H1 (cell line): ENCODE measurements at regions not wholly inside any gene's neighbourhood (a gene's known extent, or its start where the extent isn't known, plus 50 kb on each side); places are given as distances from the start of the nearest gene placed in this dataset.

ENCODE experiments used
- CTCF ChIA-PET: fragments of 300-600 bp; sonication (Branson Sonifier 250); formaldehyde crosslinking; loops from one replicate; lab custom pipeline; 2021; ENCODE audit not compliant: partially characterized antibody; lab: Charles Lee
- POLR2A ChIA-PET: fragments of 300-600 bp; sonication (Branson Sonifier 250); formaldehyde crosslinking; loops from one replicate; lab custom pipeline; 2021; ENCODE audit warnings: inconsistent platforms; ENCODE audit not compliant: partially characterized antibody; lab: Charles Lee
- DNase-seq, 2 experiments: peaks; one replicate each; pipeline versions ENCODE4 v3.0.0 to v3.0.0-alpha.2; 2010 to 2022; ENCODE audit warnings: low spot score in 2 of 2, low read depth in 1 of 2, mixed read lengths in 1 of 2
- FAIRE-seq: peaks from 2 replicates; lab custom pipeline; 2011; peaks lifted over from hg19 to GRCh38; lab: Jason Lieb, UNC
- H2AFZ ChIP-seq: 2 replicates; pipeline ENCODE4 v1.8.1; 2012; ENCODE audit warnings: low read length, inconsistent platforms
- H2AK5ac ChIP-seq: 2 replicates; pipeline ENCODE4 v1.6.1; 2013; ENCODE audit warnings: low read depth, low read length
- H2BK120ac ChIP-seq: replicated peaks from 2 replicates; pipeline ENCODE3; 2013; ENCODE audit warnings: low read depth, low read length, inconsistent platforms
- H2BK12ac ChIP-seq: 2 replicates; pipeline ENCODE4 v1.6.1; 2013; ENCODE audit warnings: low read depth, low read length
- H2BK15ac ChIP-seq: 2 replicates; pipeline ENCODE4 v1.6.1; 2013; ENCODE audit warnings: low read length
- H2BK20ac ChIP-seq: 2 replicates; pipeline ENCODE4 v1.6.1; 2013; ENCODE audit warnings: low read length
- H2BK5ac ChIP-seq: 2 replicates; pipeline ENCODE4 v1.6.1; 2013; ENCODE audit warnings: low read depth, low read length
- H3K14ac ChIP-seq: 2 replicates; pipeline ENCODE4 v1.6.1; 2013; ENCODE audit warnings: inconsistent platforms; ENCODE audit not compliant: insufficient read length
- H3K18ac ChIP-seq: 2 replicates; pipeline ENCODE4 v1.6.1; 2013; ENCODE audit warnings: low read length; ENCODE audit errors: extremely low read depth
- H3K23ac ChIP-seq: 2 replicates; pipeline ENCODE4 v1.6.1; 2013; ENCODE audit warnings: inconsistent platforms; ENCODE audit not compliant: insufficient read length
- H3K23me2 ChIP-seq: 2 replicates; pipeline ENCODE4 v1.6.1; 2013; ENCODE audit warnings: low read depth, low read length
- H3K27ac ChIP-seq: 2 replicates; pipeline ENCODE4 v1.6.1; 2011; ENCODE audit warnings: low read depth, low read length, inconsistent platforms
- H3K27me3 ChIP-seq, 4 experiments: replicated peaks in 1 of 4; 1 replicate in 1 of 4; 2 replicates in 3 of 4; pipeline versions ENCODE4 v1.6.1 to v1.8.1; 2011 to 2013; ENCODE audit warnings: low read length in 3 of 4, mild to moderate bottlenecking in 3 of 4, inconsistent platforms in 2 of 4, mixed read lengths in 2 of 4, moderate library complexity in 1 of 4; ENCODE audit not compliant: control insufficient read depth in 3 of 4, insufficient read depth in 3 of 4; ENCODE audit errors: extremely low read depth in 1 of 4
- H3K36me3 ChIP-seq, 4 experiments: 2 replicates each; pipeline versions ENCODE4 v1.6.1 to v1.8.1; 2011 to 2013; ENCODE audit warnings: mild to moderate bottlenecking in 4 of 4, low read length in 3 of 4, moderate library complexity in 2 of 4, control low read depth in 1 of 4, inconsistent platforms in 1 of 4; ENCODE audit not compliant: insufficient read depth in 4 of 4, control insufficient read depth in 2 of 4
- H3K4ac ChIP-seq: replicated peaks from 2 replicates; pipeline ENCODE3; 2013; ENCODE audit warnings: low read length, low read depth, mixed read lengths, inconsistent platforms; ENCODE audit not compliant: insufficient read length
- H3K4me1 ChIP-seq, 4 experiments: replicated peaks in 1 of 4; 1 replicate in 1 of 4; 2 replicates in 3 of 4; pipeline versions ENCODE4 v1.6.1 to v1.8.1; 2011 to 2013; ENCODE audit warnings: low read length in 3 of 4, inconsistent platforms in 2 of 4, mixed read lengths in 1 of 4; ENCODE audit not compliant: insufficient read depth in 4 of 4, control insufficient read depth in 3 of 4
- H3K4me2 ChIP-seq, 2 experiments: 2 replicates each; pipeline versions ENCODE4 v1.6.1 to v1.8.1; 2011 to 2013; ENCODE audit warnings: low read depth in 2 of 2, low read length in 2 of 2, control low read depth in 1 of 2, inconsistent platforms in 1 of 2, mild to moderate bottlenecking in 1 of 2; ENCODE audit not compliant: insufficient read depth in 1 of 2
- H3K4me3 ChIP-seq, 4 experiments: fragments of 200-600, 300-600 bp in 1 of 4; sonication (generic), shearing (Covaris generic), sonication (Bioruptor Twin) in 1 of 4; 2 replicates each; pipeline versions ENCODE4 v1.5.1 to v1.8.1; 2011 to 2016; ENCODE audit warnings: low read length in 4 of 4, low read depth in 3 of 4, control low read depth in 2 of 4, inconsistent platforms in 2 of 4, mild to moderate bottlenecking in 2 of 4, mixed read lengths in 1 of 4, moderate library complexity in 1 of 4; ENCODE audit not compliant: insufficient read depth in 2 of 4; ENCODE audit errors: extremely low read depth in 1 of 4
- H3K56ac ChIP-seq: replicated peaks from 2 replicates; pipeline ENCODE3; 2013; ENCODE audit warnings: low read depth, mild to moderate bottlenecking, mixed read lengths, low read length, inconsistent platforms; ENCODE audit not compliant: insufficient read length
- H3K79me1 ChIP-seq: 2 replicates; pipeline ENCODE4 v1.6.1; 2013; ENCODE audit warnings: low read depth, low read length, control low read depth
- H3K79me2 ChIP-seq, 2 experiments: 2 replicates each; pipeline versions ENCODE4 v1.6.1 to v1.8.1; 2012 to 2013; ENCODE audit warnings: low read length in 2 of 2, mild to moderate bottlenecking in 2 of 2, inconsistent platforms in 1 of 2; ENCODE audit not compliant: insufficient read depth in 2 of 2, control insufficient read depth in 1 of 2
- H3K9ac ChIP-seq, 4 experiments: replicated peaks in 1 of 4; 1 replicate in 1 of 4; 2 replicates in 3 of 4; pipeline versions ENCODE4 v1.6.1 to v1.8.1; 2011 to 2013; ENCODE audit warnings: low read depth in 3 of 4, low read length in 3 of 4, control low read depth in 2 of 4, mild to moderate bottlenecking in 2 of 4, moderate library complexity in 2 of 4, inconsistent platforms in 1 of 4; ENCODE audit errors: extremely low read depth in 1 of 4
- H3K9me3 ChIP-seq, 2 experiments: 2 replicates each; pipeline versions ENCODE4 v1.6.1 to v1.8.1; 2012 to 2013; ENCODE audit warnings: mild to moderate bottlenecking in 2 of 2, moderate library complexity in 2 of 2, control low read depth in 1 of 2, inconsistent platforms in 1 of 2, low read depth in 1 of 2, low read length in 1 of 2, mixed read lengths in 1 of 2; ENCODE audit not compliant: insufficient read depth in 2 of 2
- H4K20me1 ChIP-seq, 2 experiments: replicated peaks in 1 of 2; 2 replicates each; pipeline versions ENCODE3 to v1.8.1; 2011 to 2013; ENCODE audit warnings: inconsistent platforms in 2 of 2, low read length in 2 of 2, mild to moderate bottlenecking in 1 of 2; ENCODE audit not compliant: insufficient read depth in 2 of 2, control insufficient read depth in 1 of 2
- H4K5ac ChIP-seq: 2 replicates; pipeline ENCODE4 v1.6.1; 2013; ENCODE audit warnings: low read length, low read depth, mixed read lengths, inconsistent platforms; ENCODE audit not compliant: insufficient read length
- H4K8ac ChIP-seq: 2 replicates; pipeline ENCODE4 v1.8.0; 2013; ENCODE audit warnings: mild to moderate bottlenecking, moderate library complexity, low read length, inconsistent platforms; ENCODE audit not compliant: insufficient read depth; ENCODE audit errors: extremely low read depth
- H4K91ac ChIP-seq: replicated peaks from 2 replicates; pipeline ENCODE3; 2013; ENCODE audit warnings: low read length, mixed read lengths, inconsistent platforms; ENCODE audit not compliant: insufficient read length
- CBX5 ChIP-seq: fragments of 300-800, 300-1000 bp; sonication (generic); IDR thresholded peaks from 2 replicates; pipeline ENCODE4 v1.7.1; 2016; ENCODE audit warnings: antibody characterized with exemption, low read length, low read depth
- CEBPB ChIP-seq: IDR thresholded peaks from 2 replicates; pipeline ENCODE4 v1.6.1; 2012; ENCODE audit warnings: low read depth, low read length
- CTBP2 ChIP-seq: IDR thresholded peaks from 2 replicates; pipeline ENCODE4 v1.7.0; 2011; ENCODE audit warnings: borderline replicate concordance, mild to moderate bottlenecking, moderate library complexity, mixed read lengths, low read length; ENCODE audit not compliant: insufficient read depth, insufficient read length
- FOSL1 ChIP-seq: IDR thresholded peaks from 2 replicates; pipeline ENCODE4 v1.6.1; 2011; ENCODE audit warnings: mild to moderate bottlenecking, low read depth, low read length, moderate library complexity; ENCODE audit not compliant: insufficient read depth
- JUN ChIP-seq: IDR thresholded peaks from 2 replicates; pipeline ENCODE4 v1.6.1; 2011; ENCODE audit warnings: low read depth, mild to moderate bottlenecking, improper control_type of control experiment, low read length
- POLR2A ChIP-seq, 2 experiments: IDR thresholded peaks; 1 replicate in 1 of 2; 2 replicates in 1 of 2; pipeline ENCODE4 v1.6.1; 2011; ENCODE audit warnings: low read depth in 2 of 2, low read length in 2 of 2, mild to moderate bottlenecking in 2 of 2; ENCODE audit errors: control extremely low read depth in 1 of 2
- SAP30 ChIP-seq: fragments of 300-600 bp; sonication (generic); IDR thresholded peaks from 2 replicates; pipeline ENCODE4 v1.7.1; 2012; ENCODE audit warnings: low read length, moderate library complexity, mild to moderate bottlenecking, inconsistent platforms; ENCODE audit not compliant: insufficient read depth, insufficient replicate concordance
- SRF ChIP-seq: IDR thresholded peaks from 2 replicates; pipeline ENCODE4 v1.6.1; 2011; ENCODE audit warnings: mild to moderate bottlenecking, low read depth, low read length, moderate library complexity
- ZNF274 ChIP-seq: IDR thresholded peaks from 2 replicates; pipeline ENCODE4 v1.7.0; 2012; ENCODE audit warnings: low read length, borderline replicate concordance; ENCODE audit errors: extremely low read depth
- WGBS, 2 experiments: shearing (Covaris generic) in 1 of 2; methylation state at CpG; one replicate each; pipeline versions ENCODE4 v1.1.6 to v1.1.7; 2013 to 2015; ENCODE audit warnings: low lambda C conversion rate in 2 of 2, mixed read lengths in 2 of 2, inconsistent platforms in 1 of 2, low coverage in 1 of 2, missing lambda C conversion rate in 1 of 2; ENCODE audit not compliant: insufficient replicate concordance in 2 of 2, insufficient coverage in 1 of 2, insufficient read length in 1 of 2; ENCODE audit errors: extremely low coverage in 1 of 2, missing lambda C conversion rate in 1 of 2; 5-methylcytosine and 5-hydroxymethylcytosine counted together
- TF ChIP-seq, protein P1 (sequence below): IDR thresholded peaks from 2 replicates; pipeline ENCODE4 v1.6.1; 2012; ENCODE audit warnings: low read length, inconsistent platforms

DNA sequence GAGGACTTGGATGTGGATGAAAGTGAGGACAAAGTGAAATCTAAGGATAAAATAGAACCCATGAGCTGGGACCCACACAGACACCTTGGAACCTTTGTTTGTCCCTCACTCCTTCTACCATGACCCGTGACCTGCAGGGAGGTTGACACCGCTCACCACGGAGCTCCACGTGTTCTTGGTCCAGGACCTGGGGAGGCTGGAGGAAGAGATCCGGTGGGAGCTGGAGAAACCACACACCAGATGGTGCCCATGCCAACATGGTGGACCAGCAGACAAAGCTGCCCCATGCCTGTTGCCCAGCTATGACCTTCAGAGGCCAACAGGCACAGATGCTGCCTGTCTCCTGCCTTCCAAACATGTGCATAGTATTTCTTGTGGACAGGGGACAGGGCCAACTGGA lies 721.9 kb downstream of the PTPRU start:
- WGBS, 2 experiments = 94% methylated on average over 5 of the region's 5 CpGs; no CpG with 5 or more reads in 1 of the 2 experiments
- Histone ChIP-seq H3K9me3 (no peaks in the 10 kb centered on the region), H2BK12ac (no peak overlapping the region), H3K14ac (no peak overlapping the region), H3K27ac (no peak overlapping the region), H2BK5ac (0 out of 2 replicates have a peak overlapping the region, but pooled peaks have one; percentile 41), H2BK15ac (peak overlapping the region; percentile 90; the same call in 1 of the 2 replicates), H3K36me3 (no peaks in the 10 kb centered on the region), H3K9ac (no peak overlapping the region), H3K79me1 (no peaks in the 10 kb centered on the region), H4K91ac (no peak overlapping the region), H2AK5ac (no peak overlapping the region), H3K4me2 (no peak overlapping the region), H3K23me2 (no peaks in the 10 kb centered on the region), H4K8ac (no peak overlapping the region), H3K18ac (no peak overlapping the region), H3K4me1 (peaks cover 0 to 12% (median 2%) of the 10 kb centered on the region in 4 experiments; a peak in 4 of 7 replicates), H3K4me3 (no peak overlapping the region), H4K20me1 (no peaks in the 10 kb centered on the region), H2BK20ac (no peak overlapping the region), H3K56ac (no peak overlapping the region), H3K23ac (no peak overlapping the region), H2AFZ (no peak overlapping the region), H3K27me3 (no peaks in the 10 kb centered on the region; a peak in 1 of 7 replicates), H4K5ac (no peak overlapping the region), H2BK120ac (no peak overlapping the region), H3K4ac (no peak overlapping the region), H3K79me2 (no peaks in the 10 kb centered on the region)
- no peak for TF ChIP-seq CEBPB
- TF ChIP-seq CBX5 = no peak
- TF ChIP-seq SAP30 = no peak
- TF ChIP-seq JUN = no peak
- TF ChIP-seq, protein P1, sequence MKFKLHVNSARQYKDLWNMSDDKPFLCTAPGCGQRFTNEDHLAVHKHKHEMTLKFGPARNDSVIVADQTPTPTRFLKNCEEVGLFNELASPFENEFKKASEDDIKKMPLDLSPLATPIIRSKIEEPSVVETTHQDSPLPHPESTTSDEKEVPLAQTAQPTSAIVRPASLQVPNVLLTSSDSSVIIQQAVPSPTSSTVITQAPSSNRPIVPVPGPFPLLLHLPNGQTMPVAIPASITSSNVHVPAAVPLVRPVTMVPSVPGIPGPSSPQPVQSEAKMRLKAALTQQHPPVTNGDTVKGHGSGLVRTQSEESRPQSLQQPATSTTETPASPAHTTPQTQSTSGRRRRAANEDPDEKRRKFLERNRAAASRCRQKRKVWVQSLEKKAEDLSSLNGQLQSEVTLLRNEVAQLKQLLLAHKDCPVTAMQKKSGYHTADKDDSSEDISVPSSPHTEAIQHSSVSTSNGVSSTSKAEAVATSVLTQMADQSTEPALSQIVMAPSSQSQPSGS = no peak
- no peak for TF ChIP-seq POLR2A (IDR thresholded peaks at IDR 0.05; ENCODE audit: control extremely low read depth in 1 of 2, low read depth in 2 of 2, low read length in 2 of 2)
- TF ChIP-seq ZNF274 = no peak
- no peak for TF ChIP-seq FOSL1
- TF ChIP-seq CTBP2 = no peak
- no peak for TF ChIP-seq SRF
- DNase-seq = no peak
- ChIA-PET CTCF (interaction anchor here (0.7 kb wide), 1 partner anchor 561 kb away, joined by 3 read pairs; no protein-coding TSS in a partner anchor), POLR2A (interaction anchor here (1.1 kb wide), 1 partner anchor 14 kb away, joined by 3 read pairs; no protein-coding TSS in a partner anchor)
- no peak for FAIRE-seq
